ENCODE measurements at regions not wholly inside any gene's neighbourhood (a gene's known extent, or its start where the extent isn't known, plus 50 kb on each side); places are given as distances from the start of the nearest gene placed in this dataset.
"Not testable (repeated sequence)": the region's sequence is repeated elsewhere in the genome, so short reads cannot be mapped to it uniquely, and the experiment has no call there.

- TF ChIP-seq CTCF (IDR thresholded peaks at IDR 0.05; ENCODE audit: low read depth, low read length), result no peak
- no peak for DNase-seq
- no peak overlapping the region for H3K4me3 ChIP-seq (ENCODE audit: low read depth, low read length)
Observed at GRCh38 chr6:170144571-170145271, 146.2 kb downstream of the DLL1 start.

GRCh38 chr6:170143401-170144150 lies 147.3 kb downstream of the DLL1 start:
- Histone ChIP-seq H3K27ac (no peak overlapping the region), H3K36me3 (no peaks in the 10 kb centered on the region), H3K9me3 (ENCODE audit: severe bottlenecking) (peaks cover 9% of the 10 kb centered on the region), H3K27me3 (ENCODE audit: insufficient read depth, low read depth, severe bottlenecking) (no peaks in the 10 kb centered on the region), H3K4me3 (ENCODE audit: low read depth, low read length) (no peak overlapping the region)
- TF ChIP-seq CTCF (IDR thresholded peaks at IDR 0.05; ENCODE audit: low read depth, low read length), result no peak
- no peak for DNase-seq

More at GRCh38 chr6:170144571-170145271, 146.2 kb downstream of the DLL1 start:
- H3K27me3 ChIP-seq (ENCODE audit: insufficient read depth, low read depth, severe bottlenecking), result no peaks in the 10 kb centered on the region
- H3K27ac ChIP-seq, result no peak overlapping the region
- no peaks in the 10 kb centered on the region for H3K36me3 ChIP-seq
- H3K9me3 ChIP-seq (ENCODE audit: severe bottlenecking), result peaks cover 9% of the 10 kb centered on the region

GRCh38 chr6:170142559-170142958 lies 148.3 kb downstream of the DLL1 start:
- Histone ChIP-seq H3K27me3 (ENCODE audit: insufficient read depth, low read depth, severe bottlenecking) (no peaks in the 10 kb centered on the region), H3K27ac (no peak overlapping the region), H3K36me3 (no peaks in the 10 kb centered on the region), H3K4me3 (ENCODE audit: low read depth, low read length) (no peak overlapping the region), H3K9me3 (ENCODE audit: severe bottlenecking) (peaks cover 11% of the 10 kb centered on the region)
- no peak for DNase-seq
- no peak for TF ChIP-seq CTCF (IDR thresholded peaks at IDR 0.05; ENCODE audit: low read depth, low read length)

GRCh38 chr6:170141061-170141460 lies 149.8 kb downstream of the DLL1 start:
- not testable (repeated sequence) for H3K36me3 ChIP-seq; H3K27ac ChIP-seq; DNase-seq; H3K27me3 ChIP-seq (ENCODE audit: insufficient read depth, low read depth, severe bottlenecking); H3K4me3 ChIP-seq (ENCODE audit: low read depth, low read length)
- H3K9me3 ChIP-seq (ENCODE audit: severe bottlenecking), result peaks cover 17% of the 10 kb centered on the region

GRCh38 chr6:170140129-170140528 lies 150.7 kb downstream of the DLL1 start:
- H3K27me3 ChIP-seq (ENCODE audit: insufficient read depth, low read depth, severe bottlenecking), result no peaks in the 10 kb centered on the region
- no peak overlapping the region for H3K27ac ChIP-seq
- no peak for DNase-seq
- no peak for TF ChIP-seq CTCF (IDR thresholded peaks at IDR 0.05; ENCODE audit: low read depth, low read length)
- H3K9me3 ChIP-seq (ENCODE audit: severe bottlenecking), result peaks cover 17% of the 10 kb centered on the region
- H3K36me3 ChIP-seq, result no peaks in the 10 kb centered on the region
- H3K4me3 ChIP-seq (ENCODE audit: low read depth, low read length), result no peak overlapping the region

- no peaks in the 10 kb centered on the region for H3K27me3 ChIP-seq (ENCODE audit: insufficient read depth, low read depth, severe bottlenecking)
- H3K27ac ChIP-seq, result no peak overlapping the region
- no peak overlapping the region for H3K4me3 ChIP-seq (ENCODE audit: low read depth, low read length)
- no peak for DNase-seq
- peaks cover 17% of the 10 kb centered on the region for H3K9me3 ChIP-seq (ENCODE audit: severe bottlenecking)
- TF ChIP-seq CTCF (IDR thresholded peaks at IDR 0.05; ENCODE audit: low read depth, low read length), result no peak
- no peaks in the 10 kb centered on the region for H3K36me3 ChIP-seq
Observed at GRCh38 chr6:170139531-170139930, 151.3 kb downstream of the DLL1 start.

- H3K9me3 ChIP-seq (ENCODE audit: severe bottlenecking), result peaks cover 15% of the 10 kb centered on the region
- not testable (repeated sequence) for H3K27ac ChIP-seq
Observed at GRCh38 chr6:170139046-170139445, 151.8 kb downstream of the DLL1 start.

More at GRCh38 chr6:170139046-170139445, 151.8 kb downstream of the DLL1 start:
- H3K27me3 ChIP-seq (ENCODE audit: insufficient read depth, low read depth, severe bottlenecking); H3K36me3 ChIP-seq; DNase-seq; H3K4me3 ChIP-seq (ENCODE audit: low read depth, low read length): not testable (repeated sequence)
